PC-9 (cell line): ENCODE measurements at regions not wholly inside any gene's neighbourhood (a gene's known extent, or its start where the extent isn't known, plus 50 kb on each side); places are given as distances from the start of the nearest gene placed in this dataset.
"Not testable (repeated sequence)": the region's sequence is repeated elsewhere in the genome, so short reads cannot be mapped to it uniquely, and the experiment has no call there.

Experiments
- BruUV-seq: library from RNA; stranded (reverse); fragments of 400-500 nt; replicated peaks from 2 replicates; lab custom pipeline; 2021; lab: Mats Ljungman, UMichigan
- CTCF ChIA-PET: fragments of 300-600 bp; sonication (Branson Sonifier 250); formaldehyde crosslinking; loops from one replicate; lab custom pipeline; 2022; ENCODE audit warnings: antibody characterized with exemption; lab: Charles Lee
- POLR2A ChIA-PET: fragments of 300-600 bp; sonication (Branson Sonifier 250); formaldehyde crosslinking; loops from one replicate; lab custom pipeline; 2022; ENCODE audit warnings: antibody characterized with exemption; ENCODE audit not compliant: unreplicated experiment; lab: Charles Lee
- DNase-seq, 2 experiments: peaks; one replicate each; pipeline versions ENCODE4 v3.0.0 to v3.0.0-alpha.2; 2015 to 2022; ENCODE audit warnings: mixed read lengths in 1 of 2
- H2AFZ ChIP-seq: fragments of 200-600 bp; sonication (generic); 2 replicates; pipeline ENCODE4 v1.8.1; 2017; ENCODE audit warnings: antibody characterized with exemption
- H3F3A ChIP-seq: fragments of 200-600 bp; sonication (generic); 2 replicates; pipeline ENCODE4 v1.8.1; 2017; ENCODE audit warnings: antibody characterized with exemption, mild to moderate bottlenecking, low read depth; ENCODE audit not compliant: insufficient read depth
- H3K27ac ChIP-seq: fragments of 200-600 bp; sonication (generic); 2 replicates; pipeline ENCODE4 v1.6.1; 2016; ENCODE audit warnings: mixed run types
- H3K27me3 ChIP-seq: fragments of 200-600 bp; sonication (generic); 2 replicates; pipeline ENCODE4 v1.6.1; 2016; ENCODE audit warnings: low read depth, mixed run types; ENCODE audit not compliant: insufficient read depth
- H3K36me3 ChIP-seq: fragments of 200-600 bp; sonication (generic); 2 replicates; pipeline ENCODE4 v1.6.1; 2016; ENCODE audit warnings: low read depth, mixed run types
- H3K4me1 ChIP-seq: fragments of 200-600 bp; sonication (generic); replicated peaks from 2 replicates; pipeline ENCODE4 v1.6.1; 2016; ENCODE audit warnings: mixed run types; ENCODE audit not compliant: insufficient read depth
- H3K4me2 ChIP-seq: fragments of 200-600 bp; sonication (generic); 2 replicates; pipeline ENCODE4 v1.6.1; 2017; ENCODE audit warnings: mixed run types
- H3K4me3 ChIP-seq: fragments of 200-600 bp; sonication (generic); 2 replicates; pipeline ENCODE4 v1.6.1; 2016; ENCODE audit warnings: mixed run types
- H3K79me2 ChIP-seq: fragments of 200-600 bp; sonication (generic); 2 replicates; pipeline ENCODE4 v1.6.1; 2017; ENCODE audit warnings: low read depth, mixed run types
- H3K9me2 ChIP-seq: fragments of 200-600 bp; sonication (generic); 2 replicates; pipeline ENCODE4 v1.8.1; 2017; ENCODE audit warnings: mild to moderate bottlenecking; ENCODE audit not compliant: insufficient read depth
- H3K9me3 ChIP-seq: fragments of 200-600 bp; sonication (generic); 2 replicates; pipeline ENCODE4 v1.8.1; 2016; ENCODE audit warnings: low read depth; ENCODE audit not compliant: insufficient read depth
- H4K20me1 ChIP-seq: fragments of 200-600 bp; sonication (generic); 2 replicates; pipeline ENCODE4 v1.8.1; 2017; ENCODE audit not compliant: insufficient read depth
- EZH2 ChIP-seq: fragments of 200-600 bp; sonication (generic); IDR thresholded peaks from 2 replicates; pipeline ENCODE4 v1.8.0; 2017; ENCODE audit warnings: antibody characterized with exemption, low read depth
- intact Hi-C: fragments of 100-400 bp; cut with micrococcal nuclease; formaldehyde crosslinking; loops from one replicate; pipeline ENCODE4 v1.10.0; 2022; ENCODE audit not compliant: unreplicated experiment
- TF ChIP-seq, protein P1 (sequence below): fragments of 200-600 bp; sonication (generic); conservative IDR thresholded peaks from 2 replicates; pipeline ENCODE4 v1.6.1; 2017; ENCODE audit warnings: mixed run types, antibody characterized with exemption, mild to moderate bottlenecking, moderate library complexity

DNA sequence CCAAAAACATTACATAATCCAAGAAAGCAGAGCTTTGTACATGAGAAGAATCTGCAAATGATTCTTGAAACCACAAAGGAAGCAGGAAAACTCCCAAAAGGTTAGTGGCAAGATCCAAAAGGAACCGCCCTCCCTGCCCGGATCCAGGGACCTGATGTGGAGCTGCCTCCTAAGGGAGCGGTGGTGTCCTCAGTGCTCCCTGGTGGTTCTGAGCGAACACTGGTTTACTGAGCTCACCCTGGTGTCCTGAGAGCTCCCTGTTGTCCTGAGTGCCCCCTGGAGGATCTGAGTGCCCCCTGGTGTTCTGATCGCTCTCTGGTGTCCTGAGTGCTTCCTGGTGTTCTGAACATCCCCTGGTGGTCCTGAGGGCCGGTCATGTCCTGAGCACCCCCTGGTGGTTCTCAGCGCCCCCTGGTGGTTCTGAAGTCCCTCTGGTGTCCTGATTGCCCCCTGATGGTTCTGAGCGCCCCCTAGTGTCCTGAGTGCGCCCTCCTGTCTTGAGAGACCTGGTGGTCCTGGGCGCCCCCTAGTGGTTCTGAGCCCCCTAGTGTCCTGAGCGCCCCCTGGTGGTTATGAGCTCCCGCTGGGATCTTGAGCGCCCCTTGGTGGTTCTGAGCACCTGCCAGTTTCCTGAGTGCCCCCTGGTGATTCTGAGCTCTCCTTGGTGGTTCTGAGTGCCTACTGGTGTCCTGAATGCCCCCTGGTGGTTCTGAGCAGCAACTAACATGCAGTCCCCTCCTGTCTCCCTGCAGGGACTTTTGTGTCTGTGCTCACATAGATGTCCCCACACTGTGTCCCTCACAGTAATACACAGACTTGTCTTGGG lies 891.1 kb downstream of the TMEM121 start:
- CTCF ChIA-PET, result no interaction called here

DNA sequence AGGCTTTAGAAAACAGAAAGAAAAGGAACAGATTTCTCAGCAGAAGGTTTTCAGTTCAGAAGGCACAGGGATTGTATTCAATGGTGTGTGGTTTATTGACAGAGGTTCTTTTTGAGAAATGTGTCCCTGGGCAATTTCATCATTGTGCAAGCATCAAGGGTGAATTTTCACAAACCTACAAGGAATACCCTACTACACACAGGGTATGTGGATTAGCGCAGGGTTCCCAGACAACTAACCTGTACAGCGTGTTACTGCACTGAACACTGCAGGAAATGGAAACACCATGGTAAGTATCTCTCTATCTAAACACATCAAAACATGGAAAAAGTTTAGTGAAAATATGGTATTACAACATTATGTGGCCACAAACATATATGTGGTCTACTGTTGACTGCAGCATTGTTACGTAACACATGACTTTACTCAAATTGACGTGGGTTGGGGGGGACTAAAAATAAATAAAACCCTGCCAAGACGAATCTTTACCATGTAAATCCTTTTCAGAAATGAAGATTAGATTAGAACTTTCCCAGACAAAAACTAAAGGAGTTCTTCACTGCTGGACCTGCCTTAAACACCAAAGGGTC lies 893.1 kb downstream of the TMEM121 start:
- Histone ChIP-seq H4K20me1 (no peaks in the 10 kb centered on the region), H3K4me3 (no peak overlapping the region), H3K4me2 (no peak overlapping the region), H3F3A (no peaks in the 10 kb centered on the region), H3K27ac (no peak overlapping the region), H3K4me1 (no peaks in the 10 kb centered on the region), H3K79me2 (no peaks in the 10 kb centered on the region), H3K9me2 (no peaks in the 10 kb centered on the region), H3K27me3 (peaks cover 3% of the 10 kb centered on the region; the same call in 1 of the 2 replicates), H3K9me3 (no peaks in the 10 kb centered on the region; the same call in 1 of the 2 replicates), H3K36me3 (no peaks in the 10 kb centered on the region), H2AFZ (no peak overlapping the region)
- ChIA-PET POLR2A (no interaction called here), CTCF (no interaction called here)
- intact Hi-C loops, result no loop called here
- no peak for TF ChIP-seq EZH2
- TF ChIP-seq, protein P1, sequence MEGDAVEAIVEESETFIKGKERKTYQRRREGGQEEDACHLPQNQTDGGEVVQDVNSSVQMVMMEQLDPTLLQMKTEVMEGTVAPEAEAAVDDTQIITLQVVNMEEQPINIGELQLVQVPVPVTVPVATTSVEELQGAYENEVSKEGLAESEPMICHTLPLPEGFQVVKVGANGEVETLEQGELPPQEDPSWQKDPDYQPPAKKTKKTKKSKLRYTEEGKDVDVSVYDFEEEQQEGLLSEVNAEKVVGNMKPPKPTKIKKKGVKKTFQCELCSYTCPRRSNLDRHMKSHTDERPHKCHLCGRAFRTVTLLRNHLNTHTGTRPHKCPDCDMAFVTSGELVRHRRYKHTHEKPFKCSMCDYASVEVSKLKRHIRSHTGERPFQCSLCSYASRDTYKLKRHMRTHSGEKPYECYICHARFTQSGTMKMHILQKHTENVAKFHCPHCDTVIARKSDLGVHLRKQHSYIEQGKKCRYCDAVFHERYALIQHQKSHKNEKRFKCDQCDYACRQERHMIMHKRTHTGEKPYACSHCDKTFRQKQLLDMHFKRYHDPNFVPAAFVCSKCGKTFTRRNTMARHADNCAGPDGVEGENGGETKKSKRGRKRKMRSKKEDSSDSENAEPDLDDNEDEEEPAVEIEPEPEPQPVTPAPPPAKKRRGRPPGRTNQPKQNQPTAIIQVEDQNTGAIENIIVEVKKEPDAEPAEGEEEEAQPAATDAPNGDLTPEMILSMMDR, result no peak
- DNase-seq, result no peak
- no TSS peak for BruUV-seq

More for the DNA sequence above, 891.1 kb downstream of the TMEM121 start:
- Histone ChIP-seq H2AFZ (no peak overlapping the region), H3K79me2 (no peaks in the 10 kb centered on the region), H4K20me1 (no peaks in the 10 kb centered on the region), H3K36me3 (no peaks in the 10 kb centered on the region), H3F3A (no peaks in the 10 kb centered on the region), H3K4me2 (no peak overlapping the region), H3K9me3 (no peaks in the 10 kb centered on the region; the same call in 1 of the 2 replicates), H3K4me1 (no peaks in the 10 kb centered on the region), H3K4me3 (no peak overlapping the region), H3K27me3 (no peaks in the 10 kb centered on the region), H3K27ac (no peak overlapping the region), H3K9me2 (no peaks in the 10 kb centered on the region)
- TF ChIP-seq, protein P1, result peak; percentile 69
- no peak for TF ChIP-seq EZH2
- no peak for DNase-seq
- POLR2A ChIA-PET, result no interaction called here
- BruUV-seq, result no TSS peak
- intact Hi-C loops, result no loop called here

DNA sequence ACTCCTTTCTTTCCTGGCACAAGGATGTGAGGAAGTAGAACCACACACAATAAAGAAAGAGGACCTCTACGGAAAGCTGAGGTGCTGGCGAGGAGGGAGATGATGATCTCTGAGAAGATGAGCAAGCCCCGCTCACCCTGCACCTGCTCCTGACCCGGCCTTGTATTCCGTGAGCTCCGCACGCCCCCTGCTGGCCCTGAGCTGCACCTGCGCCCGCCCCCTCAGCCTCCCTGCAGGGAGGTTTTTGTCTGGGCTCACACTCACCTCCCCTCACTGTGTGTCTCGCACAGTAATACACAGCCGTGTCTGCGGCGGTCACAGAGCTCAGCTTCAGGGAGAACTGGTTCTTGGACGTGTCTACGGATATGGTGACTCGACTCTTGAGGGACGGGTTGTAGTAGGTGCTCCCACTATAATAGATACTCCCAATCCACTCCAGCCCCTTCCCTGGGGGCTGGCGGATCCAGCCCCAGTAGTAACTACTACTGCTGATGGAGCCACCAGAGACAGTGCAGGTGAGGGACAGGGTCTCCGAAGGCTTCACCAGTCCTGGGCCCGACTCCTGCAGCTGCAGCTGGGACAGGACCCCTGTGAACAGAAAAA lies 895.1 kb downstream of the TMEM121 start:
- DNase-seq, result peak in 1 of 2 experiments; percentile 28
- H2AFZ ChIP-seq, H3K9me3 ChIP-seq, H3K27ac ChIP-seq, H3K36me3 ChIP-seq, H3K4me1 ChIP-seq, BruUV-seq, H3K79me2 ChIP-seq, H3F3A ChIP-seq, H3K9me2 ChIP-seq, H3K4me2 ChIP-seq, H4K20me1 ChIP-seq, POLR2A ChIA-PET, H3K4me3 ChIP-seq, intact Hi-C loops: not testable (repeated sequence)
- TF ChIP-seq, protein P1, result peak; percentile 80
- peaks cover 11% of the 10 kb centered on the region; the same call in 1 of the 2 replicates for H3K27me3 ChIP-seq
- CTCF ChIA-PET, result interaction anchor here (1.0 kb wide), 1 partner anchor 15 kb away, joined by 3 read pairs; no protein-coding TSS in a partner anchor
